ENCODE measurements at regions not wholly inside any gene's neighbourhood (a gene's known extent, or its start where the extent isn't known, plus 50 kb on each side); places are given as distances from the start of the nearest gene placed in this dataset.

DNA sequence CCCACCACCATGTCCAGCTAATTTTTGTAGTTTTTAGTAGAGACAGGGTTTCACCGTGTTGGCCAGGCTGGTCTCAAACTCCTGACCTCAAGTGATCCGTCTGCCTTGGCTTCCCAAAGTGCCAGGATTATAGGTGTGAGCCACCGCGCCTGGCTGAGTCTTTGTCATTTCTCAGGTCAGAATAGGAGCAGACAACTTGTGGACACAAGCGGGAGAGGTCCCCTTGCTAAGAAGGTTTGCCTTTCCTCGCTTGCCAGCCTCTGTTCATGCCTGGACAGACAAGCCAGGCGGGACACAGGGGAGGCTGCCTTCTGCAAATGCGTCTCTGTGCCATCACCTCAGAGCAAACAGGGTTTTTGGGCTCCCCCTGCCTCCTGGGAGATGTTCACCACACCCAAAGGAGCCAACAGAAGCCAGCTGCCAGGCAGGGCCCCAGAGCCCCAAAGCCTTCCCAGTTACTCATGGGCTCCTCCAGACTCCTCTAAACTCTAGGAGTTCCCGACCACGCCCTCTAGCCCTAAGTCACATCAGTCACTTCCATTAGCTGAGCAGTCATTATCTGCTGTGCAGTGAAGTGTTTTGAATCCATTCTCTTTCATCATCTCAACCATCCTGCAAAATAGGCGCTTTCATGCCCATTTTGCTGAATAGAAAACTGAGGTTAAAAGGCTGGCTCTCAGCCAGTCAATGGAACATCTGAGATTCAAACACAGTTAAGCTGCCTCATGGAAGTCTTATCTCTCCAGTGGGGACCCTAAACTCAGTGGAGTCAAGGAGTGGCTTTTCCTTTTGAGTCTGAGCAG is 245.0 kb downstream of the UACA start:
- TF ChIP-seq, protein P1, sequence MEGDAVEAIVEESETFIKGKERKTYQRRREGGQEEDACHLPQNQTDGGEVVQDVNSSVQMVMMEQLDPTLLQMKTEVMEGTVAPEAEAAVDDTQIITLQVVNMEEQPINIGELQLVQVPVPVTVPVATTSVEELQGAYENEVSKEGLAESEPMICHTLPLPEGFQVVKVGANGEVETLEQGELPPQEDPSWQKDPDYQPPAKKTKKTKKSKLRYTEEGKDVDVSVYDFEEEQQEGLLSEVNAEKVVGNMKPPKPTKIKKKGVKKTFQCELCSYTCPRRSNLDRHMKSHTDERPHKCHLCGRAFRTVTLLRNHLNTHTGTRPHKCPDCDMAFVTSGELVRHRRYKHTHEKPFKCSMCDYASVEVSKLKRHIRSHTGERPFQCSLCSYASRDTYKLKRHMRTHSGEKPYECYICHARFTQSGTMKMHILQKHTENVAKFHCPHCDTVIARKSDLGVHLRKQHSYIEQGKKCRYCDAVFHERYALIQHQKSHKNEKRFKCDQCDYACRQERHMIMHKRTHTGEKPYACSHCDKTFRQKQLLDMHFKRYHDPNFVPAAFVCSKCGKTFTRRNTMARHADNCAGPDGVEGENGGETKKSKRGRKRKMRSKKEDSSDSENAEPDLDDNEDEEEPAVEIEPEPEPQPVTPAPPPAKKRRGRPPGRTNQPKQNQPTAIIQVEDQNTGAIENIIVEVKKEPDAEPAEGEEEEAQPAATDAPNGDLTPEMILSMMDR (IDR thresholded peaks at IDR 0.05 in 2 of 3, conservative IDR thresholded peaks at IDR 0.05 in 1 of 3; ENCODE audit: borderline replicate concordance in 1 of 3, insufficient read depth in 1 of 3, low read depth in 2 of 3, low read length in 2 of 3): no peak
- TF ChIP-seq EZH2phosphoT487 (IDR thresholded peaks at IDR 0.05; ENCODE audit: borderline replicate concordance) (no peak), POLR2A (IDR thresholded peaks at IDR 0.05; ENCODE audit: borderline replicate concordance, extremely low read depth, insufficient read depth, insufficient read length) (no peak), POLR2AphosphoS5 (IDR thresholded peaks at IDR 0.05; ENCODE audit: low read depth, low read length) (no peak), SIN3A (IDR thresholded peaks at IDR 0.05; ENCODE audit: low read depth) (no peak), JUND (IDR thresholded peaks at IDR 0.05) (no peak)
